ENCODE measurements at regions not wholly inside any gene's neighbourhood (a gene's known extent, or its start where the extent isn't known, plus 50 kb on each side); places are given as distances from the start of the nearest gene placed in this dataset.

DNA sequence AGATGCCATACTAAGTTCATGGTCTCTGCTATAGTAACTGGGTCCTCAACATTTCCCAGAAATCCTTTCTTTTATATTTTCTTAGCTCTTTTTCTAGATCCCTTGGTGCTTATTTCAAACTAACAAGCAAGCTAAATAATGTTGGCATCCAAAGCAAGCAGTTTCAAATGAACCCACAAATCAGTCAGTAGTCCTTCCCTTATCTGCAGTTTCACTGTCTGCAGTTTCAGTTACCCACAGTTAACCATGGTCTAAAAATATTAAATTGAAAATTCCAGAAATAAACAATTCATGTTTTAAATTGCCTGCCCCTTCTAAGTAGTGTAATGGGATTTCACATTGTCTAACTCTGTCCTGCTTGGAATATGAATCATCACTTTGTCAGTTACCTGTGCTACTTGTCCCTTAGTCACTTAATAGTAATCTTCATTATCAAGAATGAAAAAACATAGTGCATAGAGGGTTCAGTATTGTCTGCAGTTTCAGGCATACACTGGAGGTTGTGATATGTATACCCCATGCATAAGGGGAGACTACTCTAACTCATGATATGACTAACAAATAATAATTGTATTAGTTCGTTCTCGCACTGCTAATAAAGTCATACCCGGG lies 633.7 kb downstream of the MECOM start:
- Histone ChIP-seq H2BK120ac (ENCODE audit: low read depth, low read length) (no peak overlapping the region), H4K8ac (ENCODE audit: low read depth, low read length) (no peak overlapping the region), H3K4ac (ENCODE audit: low read depth, low read length) (no peak overlapping the region), H2BK5ac (ENCODE audit: low read length) (no peak overlapping the region), H2BK15ac (replicated peaks; ENCODE audit: low read depth) (no peak overlapping the region), H3K79me1 (ENCODE audit: low read length) (no peaks in the 10 kb centered on the region), H3K4me2 (ENCODE audit: low read length) (no peak overlapping the region), H3K27me3 (ENCODE audit: insufficient read depth, low read length, poor library complexity) (no peaks in the 10 kb centered on the region), H3K36me3 (ENCODE audit: control insufficient read depth, insufficient read depth, low read length) (no peaks in the 10 kb centered on the region), H3K79me2 (ENCODE audit: control insufficient read depth, insufficient read depth, low read length) (no peaks in the 10 kb centered on the region), H3K56ac (ENCODE audit: low read length) (no peak overlapping the region), H3K4me3 (ENCODE audit: low read length) (no peak overlapping the region), H3K23ac (ENCODE audit: low read length) (no peak overlapping the region), H3K18ac (ENCODE audit: low read length) (no peak overlapping the region), H4K5ac (ENCODE audit: low read length) (no peak overlapping the region), H2AK5ac (ENCODE audit: low read length) (no peak overlapping the region), H3K27ac (ENCODE audit: low read depth, low read length) (no peak overlapping the region), H3K4me1 (ENCODE audit: control insufficient read depth, low read depth, low read length) (no peaks in the 10 kb centered on the region), H3K9ac (ENCODE audit: low read length) (no peak overlapping the region)
- no CpG with 5 or more reads among the region's 3 CpGs for WGBS (ENCODE audit: extremely low coverage, insufficient coverage, low lambda C conversion rate)
- no peak for DNase-seq

DNA sequence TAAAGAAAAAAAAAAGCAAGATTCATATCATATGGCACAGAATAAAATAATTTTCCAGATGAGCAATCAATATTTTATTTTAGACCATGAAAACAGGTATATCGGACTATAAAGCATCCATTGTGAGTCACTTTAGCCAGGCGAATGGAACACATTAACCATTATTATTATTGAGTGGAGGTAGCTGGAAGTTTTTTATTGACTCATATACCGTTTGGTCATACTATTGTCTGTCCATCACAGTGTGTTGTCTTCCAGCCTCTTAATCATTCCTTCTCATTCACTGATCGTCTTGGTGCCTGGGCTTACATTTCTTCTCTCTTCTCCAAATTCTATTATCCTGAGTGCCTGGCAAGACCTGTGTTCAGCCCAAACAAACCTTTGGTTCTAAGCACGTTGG lies 634.8 kb downstream of the MECOM start:
- Histone ChIP-seq H3K23ac (ENCODE audit: low read length) (no peak overlapping the region), H3K56ac (ENCODE audit: low read length) (no peak overlapping the region), H3K4me1 (ENCODE audit: control insufficient read depth, low read depth, low read length) (no peaks in the 10 kb centered on the region), H2AK5ac (ENCODE audit: low read length) (no peak overlapping the region), H3K4me3 (ENCODE audit: low read length) (no peak overlapping the region), H3K27ac (ENCODE audit: low read depth, low read length) (no peak overlapping the region), H3K4me2 (ENCODE audit: low read length) (no peak overlapping the region), H2BK120ac (ENCODE audit: low read depth, low read length) (no peak overlapping the region), H3K27me3 (ENCODE audit: insufficient read depth, low read length, poor library complexity) (no peaks in the 10 kb centered on the region), H3K79me2 (ENCODE audit: control insufficient read depth, insufficient read depth, low read length) (no peaks in the 10 kb centered on the region), H2BK5ac (ENCODE audit: low read length) (no peak overlapping the region), H2BK15ac (replicated peaks; ENCODE audit: low read depth) (no peak overlapping the region), H3K9ac (ENCODE audit: low read length) (no peak overlapping the region), H4K8ac (ENCODE audit: low read depth, low read length) (no peak overlapping the region), H3K18ac (ENCODE audit: low read length) (no peak overlapping the region), H3K79me1 (ENCODE audit: low read length) (no peaks in the 10 kb centered on the region), H4K5ac (ENCODE audit: low read length) (no peak overlapping the region), H3K36me3 (ENCODE audit: control insufficient read depth, insufficient read depth, low read length) (no peaks in the 10 kb centered on the region), H3K4ac (ENCODE audit: low read depth, low read length) (no peak overlapping the region)
- no CpG with 5 or more reads among the region's 5 CpGs for WGBS (ENCODE audit: extremely low coverage, insufficient coverage, low lambda C conversion rate)
- no peak for DNase-seq

DNA sequence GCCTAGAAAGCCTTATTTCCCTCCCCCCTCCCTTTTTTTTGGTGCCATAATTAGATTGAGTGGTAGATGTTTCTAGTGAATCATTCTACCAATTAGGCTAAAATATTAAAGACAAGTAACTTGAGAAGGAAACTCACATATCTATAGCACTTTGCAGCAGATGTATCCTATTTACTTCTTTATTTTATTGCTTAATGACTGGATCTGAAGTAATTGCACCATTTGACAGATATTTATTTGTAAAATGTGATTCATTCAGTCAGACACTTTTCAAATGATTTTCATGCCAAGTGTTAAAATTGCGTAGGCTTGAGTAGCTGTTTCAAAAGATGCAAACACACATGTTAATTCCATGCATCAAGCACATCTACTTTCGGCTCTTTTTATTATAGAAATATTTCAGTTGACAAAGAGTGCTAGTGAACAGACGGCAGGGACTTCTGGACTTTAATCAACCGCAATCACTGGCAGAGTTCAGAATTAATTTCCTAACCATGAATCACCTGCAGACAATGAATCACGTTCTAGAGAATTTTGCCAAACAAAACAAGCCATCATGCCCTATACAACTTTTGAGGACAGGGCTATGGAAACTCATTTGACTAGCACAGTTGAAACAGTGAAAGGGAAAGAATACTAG lies 636.8 kb downstream of the MECOM start:
- WGBS (ENCODE audit: extremely low coverage, insufficient coverage, low lambda C conversion rate), result no CpG with 5 or more reads among the region's 5 CpGs
- Histone ChIP-seq H3K27me3 (ENCODE audit: insufficient read depth, low read length, poor library complexity) (no peaks in the 10 kb centered on the region), H3K4me3 (ENCODE audit: low read length) (no peak overlapping the region), H4K5ac (ENCODE audit: low read length) (no peak overlapping the region), H3K79me2 (ENCODE audit: control insufficient read depth, insufficient read depth, low read length) (no peaks in the 10 kb centered on the region), H3K9ac (ENCODE audit: low read length) (no peak overlapping the region), H3K23ac (ENCODE audit: low read length) (no peak overlapping the region), H3K27ac (ENCODE audit: low read depth, low read length) (no peak overlapping the region), H3K4me1 (ENCODE audit: control insufficient read depth, low read depth, low read length) (no peaks in the 10 kb centered on the region), H2BK5ac (ENCODE audit: low read length) (no peak overlapping the region), H2BK120ac (ENCODE audit: low read depth, low read length) (no peak overlapping the region), H2BK15ac (replicated peaks; ENCODE audit: low read depth) (no peak overlapping the region), H4K8ac (ENCODE audit: low read depth, low read length) (no peak overlapping the region), H3K4me2 (ENCODE audit: low read length) (no peak overlapping the region), H3K4ac (ENCODE audit: low read depth, low read length) (no peak overlapping the region), H3K36me3 (ENCODE audit: control insufficient read depth, insufficient read depth, low read length) (no peaks in the 10 kb centered on the region), H3K79me1 (ENCODE audit: low read length) (no peaks in the 10 kb centered on the region), H2AK5ac (ENCODE audit: low read length) (no peak overlapping the region), H3K56ac (ENCODE audit: low read length) (no peak overlapping the region), H3K18ac (ENCODE audit: low read length) (no peak overlapping the region)
- no peak for DNase-seq

DNA sequence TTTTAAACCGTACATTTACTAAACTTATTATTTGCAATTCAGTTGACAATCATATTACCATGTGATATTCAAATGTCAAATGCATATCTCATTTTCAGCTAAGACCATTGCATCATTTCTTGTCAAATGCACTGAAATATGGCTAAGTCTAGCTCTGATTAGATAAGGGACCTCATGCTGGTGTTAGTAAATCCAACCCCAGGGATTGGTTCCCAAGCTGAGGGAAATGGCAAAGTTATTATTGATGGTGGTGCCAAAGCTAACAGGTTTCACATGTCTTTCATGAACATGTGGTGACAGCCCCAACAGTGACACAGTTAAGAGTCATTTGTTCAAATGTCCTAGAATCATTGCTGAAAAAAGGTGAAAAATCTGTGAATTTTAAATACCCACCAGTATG lies 641.1 kb downstream of the MECOM start:
- Histone ChIP-seq H3K79me1 (ENCODE audit: low read length) (no peaks in the 10 kb centered on the region), H3K18ac (ENCODE audit: low read length) (no peak overlapping the region), H3K79me2 (ENCODE audit: control insufficient read depth, insufficient read depth, low read length) (no peaks in the 10 kb centered on the region), H3K9ac (ENCODE audit: low read length) (no peak overlapping the region), H3K56ac (ENCODE audit: low read length) (no peak overlapping the region), H3K4me3 (ENCODE audit: low read length) (no peak overlapping the region), H2BK15ac (replicated peaks; ENCODE audit: low read depth) (no peak overlapping the region), H4K5ac (ENCODE audit: low read length) (no peak overlapping the region), H2AK5ac (ENCODE audit: low read length) (no peak overlapping the region), H4K8ac (ENCODE audit: low read depth, low read length) (no peak overlapping the region), H2BK5ac (ENCODE audit: low read length) (no peak overlapping the region), H3K4me2 (ENCODE audit: low read length) (no peak overlapping the region), H3K36me3 (ENCODE audit: control insufficient read depth, insufficient read depth, low read length) (no peaks in the 10 kb centered on the region), H2BK120ac (ENCODE audit: low read depth, low read length) (no peak overlapping the region), H3K4ac (ENCODE audit: low read depth, low read length) (no peak overlapping the region), H3K23ac (ENCODE audit: low read length) (no peak overlapping the region), H3K27me3 (ENCODE audit: insufficient read depth, low read length, poor library complexity) (no peaks in the 10 kb centered on the region), H3K4me1 (ENCODE audit: control insufficient read depth, low read depth, low read length) (no peaks in the 10 kb centered on the region), H3K27ac (ENCODE audit: low read depth, low read length) (no peak overlapping the region)
- 100% methylated on average over 1 of the region's 1 CpG for WGBS (ENCODE audit: extremely low coverage, insufficient coverage, low lambda C conversion rate)
- DNase-seq, result no peak

DNA sequence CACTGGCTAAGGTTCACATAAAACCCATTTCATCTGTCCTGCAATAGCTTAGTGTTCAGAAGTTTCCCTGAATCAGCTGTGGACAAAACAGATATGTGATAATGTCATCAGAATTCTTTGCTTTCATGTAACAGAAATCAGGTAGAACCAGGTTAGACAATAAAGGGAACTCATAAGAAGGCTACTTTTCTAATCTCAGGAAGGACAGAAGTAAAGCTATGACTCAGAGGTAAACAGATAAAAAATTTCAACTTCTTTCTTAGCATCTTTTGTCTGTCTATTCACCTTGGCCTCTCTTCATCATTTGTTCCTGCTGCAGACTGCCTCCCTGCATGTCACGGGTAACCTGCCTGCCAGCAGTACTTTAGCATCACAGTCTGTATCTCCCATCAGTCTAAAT lies 643.1 kb downstream of the MECOM start:
- Histone ChIP-seq H3K18ac (ENCODE audit: low read length) (no peak overlapping the region), H2AK5ac (ENCODE audit: low read length) (no peak overlapping the region), H4K8ac (ENCODE audit: low read depth, low read length) (no peak overlapping the region), H4K5ac (ENCODE audit: low read length) (no peak overlapping the region), H3K4ac (ENCODE audit: low read depth, low read length) (no peak overlapping the region), H3K79me2 (ENCODE audit: control insufficient read depth, insufficient read depth, low read length) (no peaks in the 10 kb centered on the region), H2BK15ac (replicated peaks; ENCODE audit: low read depth) (no peak overlapping the region), H3K36me3 (ENCODE audit: control insufficient read depth, insufficient read depth, low read length) (no peaks in the 10 kb centered on the region), H3K56ac (ENCODE audit: low read length) (no peak overlapping the region), H3K4me2 (ENCODE audit: low read length) (no peak overlapping the region), H3K4me1 (ENCODE audit: control insufficient read depth, low read depth, low read length) (no peaks in the 10 kb centered on the region), H3K23ac (ENCODE audit: low read length) (no peak overlapping the region), H3K27me3 (ENCODE audit: insufficient read depth, low read length, poor library complexity) (no peaks in the 10 kb centered on the region), H3K4me3 (ENCODE audit: low read length) (no peak overlapping the region), H2BK5ac (ENCODE audit: low read length) (no peak overlapping the region), H2BK120ac (ENCODE audit: low read depth, low read length) (no peak overlapping the region), H3K27ac (ENCODE audit: low read depth, low read length) (no peak overlapping the region), H3K79me1 (ENCODE audit: low read length) (no peaks in the 10 kb centered on the region), H3K9ac (ENCODE audit: low read length) (no peak overlapping the region)
- WGBS (ENCODE audit: extremely low coverage, insufficient coverage, low lambda C conversion rate), result no CpG with 5 or more reads among the region's 1 CpG
- DNase-seq, result no peak

DNA sequence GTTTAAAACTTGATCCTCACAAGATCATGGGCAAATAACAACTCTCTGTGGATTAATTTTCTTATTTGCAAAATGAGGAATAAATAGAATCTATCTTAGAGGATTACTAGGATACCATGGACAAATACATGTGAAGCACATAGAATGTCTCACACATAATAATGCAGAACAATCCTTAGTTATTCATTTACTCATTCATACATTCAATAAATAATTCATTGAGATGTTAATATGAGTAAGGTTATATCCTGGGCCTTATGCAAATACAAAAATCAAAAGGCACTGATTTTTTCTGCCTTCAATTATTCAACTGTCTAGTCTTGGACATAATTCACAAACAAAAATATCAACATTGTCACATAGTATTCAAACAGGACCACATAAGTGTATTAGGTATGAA lies 654.1 kb downstream of the MECOM start:
- Histone ChIP-seq H3K4ac (ENCODE audit: low read depth, low read length) (no peak overlapping the region), H3K4me1 (ENCODE audit: control insufficient read depth, low read depth, low read length) (no peaks in the 10 kb centered on the region), H3K4me3 (ENCODE audit: low read length) (no peak overlapping the region), H3K18ac (ENCODE audit: low read length) (no peak overlapping the region), H3K36me3 (ENCODE audit: control insufficient read depth, insufficient read depth, low read length) (no peaks in the 10 kb centered on the region), H2BK5ac (ENCODE audit: low read length) (no peak overlapping the region), H3K23ac (ENCODE audit: low read length) (no peak overlapping the region), H3K27me3 (ENCODE audit: insufficient read depth, low read length, poor library complexity) (no peaks in the 10 kb centered on the region), H3K4me2 (ENCODE audit: low read length) (no peak overlapping the region), H3K79me1 (ENCODE audit: low read length) (no peaks in the 10 kb centered on the region), H2BK15ac (replicated peaks; ENCODE audit: low read depth) (no peak overlapping the region), H2BK120ac (ENCODE audit: low read depth, low read length) (no peak overlapping the region), H3K56ac (ENCODE audit: low read length) (no peak overlapping the region), H3K9ac (ENCODE audit: low read length) (no peak overlapping the region), H4K8ac (ENCODE audit: low read depth, low read length) (no peak overlapping the region), H2AK5ac (ENCODE audit: low read length) (no peak overlapping the region), H3K79me2 (ENCODE audit: control insufficient read depth, insufficient read depth, low read length) (no peaks in the 10 kb centered on the region), H3K27ac (ENCODE audit: low read depth, low read length) (no peak overlapping the region), H4K5ac (ENCODE audit: low read length) (no peak overlapping the region)
- no peak for DNase-seq

Data from mesendoderm (in vitro differentiated cells).